Hepatocyte (in vitro differentiated cells): ENCODE measurements at regions not wholly inside any gene's neighbourhood (a gene's known extent, or its start where the extent isn't known, plus 50 kb on each side); places are given as distances from the start of the nearest gene placed in this dataset.
A peak's percentile ranks its signal among the peaks of the same experiment; 100 is the strongest.
"Not testable (repeated sequence)": the region's sequence is repeated elsewhere in the genome, so short reads cannot be mapped to it uniquely, and the experiment has no call there.

Experiments used
- DNase-seq: peaks from one replicate; pipeline ENCODE4 v3.0.0-alpha.2; 2016; ENCODE audit warnings: low spot score
- H2AFZ ChIP-seq: fragments of 200-600 bp; sonication (generic); 2 replicates; pipeline ENCODE4 v1.6.0; 2016; ENCODE audit warnings: antibody characterized with exemption, mild to moderate bottlenecking
- H3K27ac ChIP-seq: fragments of 200-600 bp; sonication (generic); 2 replicates; pipeline ENCODE4 v1.5.1; 2016; ENCODE audit warnings: mild to moderate bottlenecking
- H3K27me3 ChIP-seq: fragments of 200-600 bp; sonication (generic); 2 replicates; pipeline ENCODE4 v1.6.1; 2016
- H3K36me3 ChIP-seq: fragments of 200-600 bp; sonication (generic); replicated peaks from 2 replicates; pipeline ENCODE4 v1.5.1; 2016; ENCODE audit warnings: low read depth; ENCODE audit not compliant: insufficient read depth
- H3K4me1 ChIP-seq: fragments of 200-600 bp; sonication (generic); 2 replicates; pipeline ENCODE4 v1.5.1; 2016; ENCODE audit warnings: mild to moderate bottlenecking, moderate library complexity; ENCODE audit not compliant: insufficient read depth
- H3K4me2 ChIP-seq: fragments of 200-600 bp; sonication (generic); 2 replicates; pipeline ENCODE4 v1.6.0; 2016
- H3K4me3 ChIP-seq: fragments of 200-600 bp; sonication (generic); 2 replicates; pipeline ENCODE4 v1.5.1; 2016; ENCODE audit warnings: mild to moderate bottlenecking
- H3K79me2 ChIP-seq: fragments of 200-600 bp; sonication (generic); 2 replicates; pipeline ENCODE4 v1.6.0; 2017; ENCODE audit warnings: mild to moderate bottlenecking
- H3K9me2 ChIP-seq: fragments of 200-600 bp; sonication (generic); replicated peaks from 2 replicates; pipeline ENCODE4 v1.6.0; 2017; ENCODE audit warnings: mild to moderate bottlenecking; ENCODE audit not compliant: insufficient read depth
- H3K9me3 ChIP-seq: fragments of 200-600 bp; sonication (generic); 2 replicates; pipeline ENCODE4 v1.5.1; 2016; ENCODE audit warnings: low read depth, mild to moderate bottlenecking
- H4K20me1 ChIP-seq: fragments of 200-600 bp; sonication (generic); 2 replicates; pipeline ENCODE4 v1.6.0; 2016; ENCODE audit warnings: mild to moderate bottlenecking; ENCODE audit not compliant: insufficient read depth, poor library complexity, severe bottlenecking
- EZH2 ChIP-seq: fragments of 200-600 bp; sonication (generic); IDR thresholded peaks from 2 replicates; pipeline ENCODE4 v1.6.1; 2016; ENCODE audit warnings: antibody characterized with exemption, mild to moderate bottlenecking, borderline replicate concordance
- EZH2phosphoT487 ChIP-seq: fragments of 200-600 bp; sonication (generic); IDR thresholded peaks from one replicate; pipeline ENCODE4 v1.6.1; 2018; ENCODE audit warnings: antibody characterized with exemption, mild to moderate bottlenecking, low read depth, moderate library complexity; ENCODE audit not compliant: unreplicated experiment, severe bottlenecking
- WGBS: methylation state at CpG from one replicate; pipeline ENCODE4 v1.1.6; 2016; ENCODE audit warnings: low lambda C conversion rate; ENCODE audit errors: missing lambda C conversion rate; 5-methylcytosine and 5-hydroxymethylcytosine counted together
- TF ChIP-seq, protein P1 (sequence below): fragments of 200-600 bp; sonication (generic); IDR thresholded peaks from 2 replicates; pipeline ENCODE4 v1.5.1; 2016; ENCODE audit warnings: antibody characterized with exemption, mild to moderate bottlenecking; ENCODE audit not compliant: poor library complexity

DNA sequence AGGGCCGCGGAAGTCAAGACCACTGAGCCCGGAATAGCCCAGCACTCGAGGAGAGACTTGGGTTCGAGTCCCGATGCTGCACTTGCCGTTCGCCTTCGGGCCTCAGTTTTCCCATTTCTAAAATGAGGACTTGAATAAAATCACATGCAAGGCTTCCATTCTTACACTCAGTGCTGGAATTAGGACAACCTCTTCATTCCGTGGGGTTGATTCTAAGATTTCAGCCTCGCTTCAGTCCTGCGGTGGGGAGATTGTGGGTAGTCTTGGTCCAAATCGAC, 116.9 kb upstream of the SMURF2 start:
- peak overlapping the region; percentile 89 for H3K4me2 ChIP-seq
- not testable (repeated sequence) for H3K4me3 ChIP-seq

DNA sequence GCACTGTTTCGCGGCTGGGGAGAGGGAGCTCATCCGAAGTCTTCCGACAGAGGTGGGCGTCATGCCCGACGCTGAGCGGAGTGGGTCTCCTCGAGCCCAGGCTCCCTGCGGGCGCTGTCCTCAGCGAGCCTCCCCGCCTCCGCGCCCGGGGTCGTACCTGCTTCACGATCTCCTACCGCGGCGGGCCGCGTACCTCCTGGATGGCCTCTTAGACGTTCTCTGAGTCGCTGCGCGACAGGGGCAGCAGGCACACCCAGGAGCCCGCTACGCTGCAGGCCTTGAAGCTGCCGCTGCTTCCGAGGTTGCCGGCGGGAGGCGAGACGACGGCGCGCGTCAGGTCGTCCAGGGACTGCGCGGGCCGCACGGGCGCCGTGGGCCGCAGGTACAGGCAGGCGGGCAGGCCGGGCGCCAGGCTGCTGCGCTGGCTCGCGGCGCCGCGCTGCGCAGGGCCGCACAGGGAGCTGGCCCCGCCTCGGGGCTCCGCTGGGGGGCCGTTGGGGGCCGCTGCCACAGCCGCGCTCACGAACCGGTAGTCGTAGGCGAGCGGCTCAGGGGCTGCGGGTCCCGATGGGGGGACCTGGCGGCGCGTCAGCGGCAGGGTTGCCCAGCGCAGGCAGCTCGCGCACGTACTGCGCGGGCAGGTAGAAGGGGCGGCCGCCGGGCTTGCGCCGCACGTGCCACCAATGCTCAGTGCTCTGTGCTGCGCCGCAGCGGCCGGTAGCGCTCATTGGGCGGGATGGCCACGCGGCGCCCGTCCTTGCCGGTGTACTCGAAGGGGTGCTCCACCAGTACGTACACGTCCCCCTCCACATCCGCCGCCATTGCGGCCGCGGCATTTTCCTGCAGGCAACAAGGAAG, 116.4 kb upstream of the SMURF2 start:
- Histone ChIP-seq H3K36me3 (no peaks in the 10 kb centered on the region), H3K79me2 (no peaks in the 10 kb centered on the region), H3K4me1 (peaks cover 46% of the 10 kb centered on the region), H3K27ac (no peak overlapping the region), H3K9me2 (no peaks in the 10 kb centered on the region), H3K9me3 (no peaks in the 10 kb centered on the region), H3K27me3 (peaks cover 44% of the 10 kb centered on the region), H3K4me2 (peak overlapping the region; percentile 89), H2AFZ (peak overlapping the region; percentile 35), H3K4me3 (no peak overlapping the region), H4K20me1 (peaks cover 3% of the 10 kb centered on the region)
- WGBS: 3% methylated on average over 90 of the region's 107 CpGs
- no peak for TF ChIP-seq EZH2phosphoT487
- TF ChIP-seq, protein P1, sequence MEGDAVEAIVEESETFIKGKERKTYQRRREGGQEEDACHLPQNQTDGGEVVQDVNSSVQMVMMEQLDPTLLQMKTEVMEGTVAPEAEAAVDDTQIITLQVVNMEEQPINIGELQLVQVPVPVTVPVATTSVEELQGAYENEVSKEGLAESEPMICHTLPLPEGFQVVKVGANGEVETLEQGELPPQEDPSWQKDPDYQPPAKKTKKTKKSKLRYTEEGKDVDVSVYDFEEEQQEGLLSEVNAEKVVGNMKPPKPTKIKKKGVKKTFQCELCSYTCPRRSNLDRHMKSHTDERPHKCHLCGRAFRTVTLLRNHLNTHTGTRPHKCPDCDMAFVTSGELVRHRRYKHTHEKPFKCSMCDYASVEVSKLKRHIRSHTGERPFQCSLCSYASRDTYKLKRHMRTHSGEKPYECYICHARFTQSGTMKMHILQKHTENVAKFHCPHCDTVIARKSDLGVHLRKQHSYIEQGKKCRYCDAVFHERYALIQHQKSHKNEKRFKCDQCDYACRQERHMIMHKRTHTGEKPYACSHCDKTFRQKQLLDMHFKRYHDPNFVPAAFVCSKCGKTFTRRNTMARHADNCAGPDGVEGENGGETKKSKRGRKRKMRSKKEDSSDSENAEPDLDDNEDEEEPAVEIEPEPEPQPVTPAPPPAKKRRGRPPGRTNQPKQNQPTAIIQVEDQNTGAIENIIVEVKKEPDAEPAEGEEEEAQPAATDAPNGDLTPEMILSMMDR: no peak
- TF ChIP-seq EZH2: no peak
- peak; percentile 55 for DNase-seq

More for the DNA sequence above, 116.9 kb upstream of the SMURF2 start:
- H3K36me3 ChIP-seq, DNase-seq, H3K79me2 ChIP-seq, H4K20me1 ChIP-seq, H3K9me3 ChIP-seq, H3K9me2 ChIP-seq, H3K27ac ChIP-seq: not testable (repeated sequence)
- peak; percentile 11 for TF ChIP-seq EZH2phosphoT487
- peaks cover 44% of the 10 kb centered on the region for H3K27me3 ChIP-seq
- H3K4me1 ChIP-seq: peaks cover 46% of the 10 kb centered on the region
- 39% methylated on average over 13 of the region's 13 CpGs for WGBS
- peak overlapping the region; percentile 35 for H2AFZ ChIP-seq

DNA sequence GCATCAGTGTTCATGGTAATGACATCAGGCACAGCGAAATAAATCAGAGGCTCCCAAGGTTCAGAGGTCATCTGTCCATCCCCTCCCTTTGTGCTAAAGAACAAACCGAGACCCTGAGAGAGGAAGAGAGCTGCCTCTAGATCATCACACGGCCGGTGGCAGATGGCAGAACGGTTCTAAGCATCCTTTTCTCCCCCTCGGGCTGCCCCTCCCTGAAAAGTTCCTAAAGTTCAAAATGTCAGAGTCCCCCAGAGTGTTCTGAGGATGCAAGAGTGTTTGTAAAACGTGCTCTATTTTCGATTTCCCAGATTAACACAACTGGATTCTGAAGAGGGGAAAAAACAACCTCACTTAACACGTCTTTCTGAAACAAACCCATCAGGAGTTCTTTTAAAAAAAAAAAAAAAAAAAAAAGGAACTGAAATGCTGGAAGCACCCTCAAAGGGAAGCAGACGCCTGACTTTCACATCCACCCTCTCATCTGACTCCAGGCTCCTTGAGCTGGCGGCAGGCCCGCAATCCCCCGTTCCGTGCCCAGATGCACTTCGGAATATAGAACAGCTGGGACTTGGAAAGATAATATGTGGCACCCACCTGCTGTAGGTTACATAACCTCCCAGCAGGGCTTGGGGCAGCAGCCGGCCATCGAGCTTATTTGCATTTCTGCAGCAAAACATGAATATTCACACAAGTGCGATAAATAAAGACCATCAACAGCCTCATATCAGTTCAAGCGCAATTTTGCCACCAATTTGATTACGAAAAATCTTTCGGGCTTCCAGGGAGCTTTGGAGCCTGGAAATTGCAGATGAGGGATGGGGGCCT, 115.5 kb upstream of the SMURF2 start:
- Histone ChIP-seq H3K79me2 (peaks cover 3% of the 10 kb centered on the region), H3K4me3 (no peak overlapping the region), H3K4me1 (peaks cover 49% of the 10 kb centered on the region), H4K20me1 (peaks cover 3% of the 10 kb centered on the region), H3K9me3 (no peaks in the 10 kb centered on the region), H3K4me2 (peak overlapping the region; percentile 89), H3K27ac (no peak overlapping the region), H2AFZ (no peak overlapping the region), H3K9me2 (no peaks in the 10 kb centered on the region), H3K36me3 (no peaks in the 10 kb centered on the region), H3K27me3 (peaks cover 44% of the 10 kb centered on the region)
- 27% methylated on average over 21 of the region's 21 CpGs for WGBS
- TF ChIP-seq EZH2 (no peak), EZH2phosphoT487 (no peak)
- TF ChIP-seq, protein P1: no peak
- DNase-seq: no peak
